A549 (cell line): ENCODE measurements at regions not wholly inside any gene's neighbourhood (a gene's known extent, or its start where the extent isn't known, plus 50 kb on each side); places are given as distances from the start of the nearest gene placed in this dataset.

Experiments
- ATAC-seq, 2 experiments: fragments of 200-7000 bp in 1 of 2; fragments of >200 bp in 1 of 2; cut with Nextera tagmentation in 1 of 2; cut with Tn5 transposase in 1 of 2; 3 replicates each; pipeline versions ENCODE4 v1.8.0 to v1.9.1; 2018 to 2020; ENCODE audit warnings: mild to moderate bottlenecking in 1 of 2, moderate library complexity in 1 of 2
- CTCF ChIA-PET: fragments of 300-600 bp; sonication (Branson Sonifier 250); formaldehyde crosslinking; extraction: SDS; loops from one replicate; lab custom pipeline; 2021; ENCODE audit warnings: antibody characterized with exemption, inconsistent platforms; lab: Yijun Ruan, JAX
- POLR2A ChIA-PET: fragments of 350-600 bp; formaldehyde crosslinking; extraction: SDS; loops from one replicate; lab custom pipeline; 2021; ENCODE audit warnings: antibody characterized with exemption, inconsistent platforms; lab: Yijun Ruan, JAX
- DNase-seq, 2 experiments: peaks; one replicate each; pipeline versions ENCODE4 v3.0.0 to v3.0.0-alpha.2; 2011 to 2016; ENCODE audit warnings: low read depth in 1 of 2, low spot score in 1 of 2
- FAIRE-seq: peaks from 2 replicates; lab custom pipeline; 2011; peaks lifted over from hg19 to GRCh38; lab: Jason Lieb, UNC
- H3K27ac ChIP-seq, 2 experiments: fragments of >200 bp; sonication (Bioruptor Twin); formaldehyde crosslinking; 3 replicates each; pipeline ENCODE4 v1.5.1; 2016 to 2017
- H3K4me1 ChIP-seq: fragments of >200 bp; sonication (Bioruptor Twin); formaldehyde crosslinking; 3 replicates; pipeline ENCODE4 v1.6.1; 2016
- H3K4me2 ChIP-seq: fragments of >200 bp; sonication (Bioruptor Twin); formaldehyde crosslinking; 3 replicates; pipeline ENCODE4 v1.6.1; 2016
- H3K4me3 ChIP-seq: fragments of >200 bp; sonication (Bioruptor Twin); formaldehyde crosslinking; 3 replicates; pipeline ENCODE4 v1.5.1; 2016
- H3K9me3 ChIP-seq: fragments of >200 bp; sonication (Bioruptor Twin); formaldehyde crosslinking; 3 replicates; pipeline ENCODE4 v1.6.1; 2016
- EHF ChIP-seq: fragments of 250-450 bp; sonication (Bioruptor Pico); IDR thresholded peaks from 2 replicates; pipeline ENCODE4 v1.5.0; 2020; ENCODE audit warnings: mild to moderate bottlenecking
- ELK1 ChIP-seq: fragments of 150-350 bp; IDR thresholded peaks from 2 replicates; pipeline ENCODE4 v1.6.1; 2014; ENCODE audit warnings: low read depth, mild to moderate bottlenecking, low read length
- ESRRA ChIP-seq: fragments of 150-350 bp; IDR thresholded peaks from 2 replicates; pipeline ENCODE4 v1.6.1; 2014; ENCODE audit warnings: mild to moderate bottlenecking, low read length, borderline replicate concordance
- FOSB ChIP-seq: fragments of 250-450 bp; sonication (Bioruptor Pico); IDR thresholded peaks from 2 replicates; pipeline ENCODE4 v1.5.0; 2020; ENCODE audit warnings: mild to moderate bottlenecking, moderate library complexity
- FOXS1 ChIP-seq: fragments of 250-450 bp; sonication (Bioruptor Pico); IDR thresholded peaks from 2 replicates; pipeline ENCODE4 v1.5.0; 2020; ENCODE audit warnings: mild to moderate bottlenecking, moderate library complexity
- GATA3 ChIP-seq: IDR thresholded peaks from 2 replicates; pipeline ENCODE4 v1.6.1; 2012; ENCODE audit warnings: borderline replicate concordance
- HEYL ChIP-seq: fragments of 250-450 bp; sonication (Bioruptor Pico); IDR thresholded peaks from 2 replicates; pipeline ENCODE4 v1.8.0; 2021; ENCODE audit warnings: mild to moderate bottlenecking, moderate library complexity
- HMGXB4 ChIP-seq: fragments of 250-450 bp; sonication (Bioruptor Pico); IDR thresholded peaks from 2 replicates; pipeline ENCODE4 v1.5.0; 2021; ENCODE audit warnings: mild to moderate bottlenecking, moderate library complexity, borderline replicate concordance
- HOXB5 ChIP-seq: fragments of 250-450 bp; sonication (Bioruptor Pico); IDR thresholded peaks from 2 replicates; pipeline ENCODE4 v1.5.0; 2020; ENCODE audit warnings: mild to moderate bottlenecking, moderate library complexity
- JUN ChIP-seq, 2 experiments: fragments of >200 bp; sonication (Bioruptor Twin); formaldehyde crosslinking; IDR thresholded peaks; 2 replicates in 1 of 2; 3 replicates in 1 of 2; pipeline ENCODE4 v1.6.1; 2016 to 2017
- MAZ ChIP-seq: fragments of 150-350 bp; IDR thresholded peaks from 2 replicates; pipeline ENCODE4 v1.6.1; 2014; ENCODE audit warnings: antibody characterized with exemption, low read depth, low read length, borderline replicate concordance
- NFE2L2 ChIP-seq: fragments of 150-350 bp; conservative IDR thresholded peaks from 2 replicates; pipeline ENCODE4 v1.6.1; 2014; ENCODE audit warnings: low read length
- NPAS2 ChIP-seq: fragments of 250-450 bp; sonication (Bioruptor Pico); IDR thresholded peaks from 2 replicates; pipeline ENCODE4 v1.8.0; 2022; ENCODE audit warnings: mild to moderate bottlenecking, moderate library complexity, borderline replicate concordance
- NR3C1 ChIP-seq: fragments of >200 bp; sonication (Bioruptor Twin); formaldehyde crosslinking; IDR thresholded peaks from 3 replicates; pipeline ENCODE4 v1.6.1; 2017
- PBX3 ChIP-seq: IDR thresholded peaks from 2 replicates; pipeline ENCODE4 v1.6.1; 2012
- PHF8 ChIP-seq: fragments of 200-600 bp; sonication (generic); IDR thresholded peaks from 2 replicates; pipeline ENCODE4 v1.6.1; 2016; ENCODE audit warnings: low read depth, mild to moderate bottlenecking, antibody characterized with exemption, moderate library complexity, borderline replicate concordance
- POLR2AphosphoS2 ChIP-seq: conservative IDR thresholded peaks from 2 replicates; pipeline ENCODE4 v1.6.1; 2012; ENCODE audit warnings: low read length, improper control_type of control experiment, inconsistent platforms
- RAD21 ChIP-seq, 2 experiments: fragments of >200 bp in 1 of 2; sonication (Bioruptor Twin) in 1 of 2; formaldehyde crosslinking in 1 of 2; IDR thresholded peaks in 1 of 2; conservative IDR thresholded peaks in 1 of 2; 2 replicates in 1 of 2; 3 replicates in 1 of 2; pipeline ENCODE4 v1.6.1; 2012 to 2018; ENCODE audit warnings: inconsistent platforms in 1 of 2
- RARB ChIP-seq: fragments of 250-450 bp; sonication (Bioruptor Pico); IDR thresholded peaks from 2 replicates; pipeline ENCODE4 v1.8.0; 2021; ENCODE audit warnings: mild to moderate bottlenecking, moderate library complexity
- RCOR1 ChIP-seq: fragments of 150-350 bp; IDR thresholded peaks from 2 replicates; pipeline ENCODE4 v1.6.1; 2014; ENCODE audit warnings: antibody characterized with exemption, low read length, low read depth
- RFX5 ChIP-seq: fragments of 450-650 bp; IDR thresholded peaks from 2 replicates; pipeline ENCODE4 v1.7.1; 2014; ENCODE audit warnings: antibody characterized with exemption, mild to moderate bottlenecking, moderate library complexity
- SREBF2 ChIP-seq: fragments of 450-650 bp; IDR thresholded peaks from 2 replicates; pipeline ENCODE4 v1.6.1; 2014; ENCODE audit warnings: mild to moderate bottlenecking, moderate library complexity
- TFCP2L1 ChIP-seq: fragments of 250-450 bp; sonication (Bioruptor Pico); IDR thresholded peaks from 2 replicates; pipeline ENCODE4 v1.5.0; 2021; ENCODE audit warnings: mild to moderate bottlenecking
- TP53 ChIP-seq: fragments of 250-450 bp; sonication (Bioruptor Pico); IDR thresholded peaks from 2 replicates; pipeline ENCODE4 v1.5.0; 2021; ENCODE audit warnings: mild to moderate bottlenecking, moderate library complexity
- ZFP36 ChIP-seq: fragments of 450-650 bp; IDR thresholded peaks from 2 replicates; pipeline ENCODE4 v1.6.1; 2014; ENCODE audit warnings: borderline replicate concordance; ENCODE audit not compliant: partially characterized antibody
- ZSCAN20 ChIP-seq: fragments of 250-450 bp; sonication (Bioruptor Pico); IDR thresholded peaks from 2 replicates; pipeline ENCODE4 v1.8.0; 2022; ENCODE audit warnings: mild to moderate bottlenecking, moderate library complexity
- WGBS: methylation state at CpG from one replicate; pipeline ENCODE4 v1.1.6; 2017; ENCODE audit errors: missing lambda C conversion rate; 5-methylcytosine and 5-hydroxymethylcytosine counted together
- TF ChIP-seq, protein P1 (sequence below): IDR thresholded peaks from 2 replicates; pipeline ENCODE4 v1.6.1; 2012

DNA sequence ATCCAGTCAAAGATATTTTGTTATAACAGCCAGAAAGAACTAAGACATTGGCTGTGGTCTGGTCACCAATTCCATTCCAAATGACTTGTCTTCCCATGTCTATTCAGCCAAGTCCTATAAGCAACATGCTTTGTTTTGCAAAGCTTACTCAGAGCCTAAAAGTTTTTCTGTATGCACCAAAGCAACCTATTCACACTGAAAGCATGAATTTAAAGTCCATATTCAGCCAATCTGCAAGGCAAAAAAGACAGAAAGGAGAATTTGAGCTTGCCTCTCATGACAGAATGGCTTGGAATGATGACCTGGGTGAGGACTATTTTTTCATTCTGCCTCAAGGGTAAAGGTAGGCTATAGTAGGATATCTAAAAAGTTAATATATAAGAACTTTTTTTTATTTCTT is 323.2 kb upstream of the NOCT start (continued):
- TF ChIP-seq EHF, result no peak

- CTCF ChIA-PET, result interaction anchor here (1.1 to 2.7 kb wide), 2 partner anchors 9 to 181 kb away, joined by 5 to 17 read pairs; no protein-coding TSS in a partner anchor
- Histone ChIP-seq H3K4me3 (no peak overlapping the region), H3K4me1 (no peaks in the 10 kb centered on the region), H3K4me2 (no peak overlapping the region), H3K9me3 (no peaks in the 10 kb centered on the region), H3K27ac (no peak overlapping the region)
- WGBS, result 73% methylated on average over 5 of the region's 6 CpGs
- DNase-seq (no peak), FAIRE-seq (no peak), ATAC-seq (no peak)
- POLR2A ChIA-PET, result no interaction called here
- TF ChIP-seq HMGXB4 (CRISPR knock-in tag) (no peak), RARB (CRISPR knock-in tag) (no peak), FOXS1 (CRISPR knock-in tag) (no peak), ZSCAN20 (CRISPR knock-in tag) (no peak), MAZ (no peak), ZFP36 (no peak), POLR2AphosphoS2 (no peak), FOSB (CRISPR knock-in tag) (no peak), NR3C1 (no peak), ESRRA (no peak), TFCP2L1 (CRISPR knock-in tag) (no peak), GATA3 (no peak), HEYL (CRISPR knock-in tag) (no peak), PBX3 (no peak)
Measured at GRCh38 chr4:138689593-138689992, 326.0 kb upstream of the NOCT start.

DNA sequence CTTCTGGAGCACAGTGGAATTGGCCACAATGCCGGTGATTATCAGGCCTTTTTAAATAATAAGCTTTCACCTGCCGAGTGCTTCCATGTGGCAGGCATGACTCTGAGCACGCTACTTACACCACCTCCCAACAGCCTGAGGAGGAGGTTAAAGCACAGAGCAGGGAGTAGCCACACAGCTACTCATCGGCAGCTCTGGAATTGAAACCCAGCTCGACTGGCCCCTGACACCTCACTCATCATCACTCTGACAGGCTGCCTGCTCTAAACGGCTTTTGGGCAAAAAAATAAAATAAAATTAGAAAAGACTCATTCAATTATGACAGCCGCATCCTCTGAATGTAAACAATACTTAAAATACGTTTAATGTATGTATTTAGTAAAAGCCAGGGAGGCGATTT is 326.4 kb upstream of the NOCT start:
- ChIA-PET POLR2A (no interaction called here), CTCF (interaction anchor here (1.1 kb wide), 1 partner anchor 182 kb away, joined by 5 read pairs; no protein-coding TSS in a partner anchor)

GRCh38 chr4:138688408-138689085 is 327.0 kb upstream of the NOCT start:
- CTCF ChIA-PET, result interaction anchor here (0.6 to 1.2 kb wide), 4 partner anchors 10 to 250 kb away, joined by 3 to 5 read pairs (median 4); no protein-coding TSS in a partner anchor
- TF ChIP-seq ELK1 (no peak), NPAS2 (CRISPR knock-in tag) (no peak), EHF (no peak), NFE2L2 (no peak), HEYL (CRISPR knock-in tag) (no peak), JUN (IDR thresholded peaks at IDR 0.05) (no peak), PHF8 (no peak), TFCP2L1 (CRISPR knock-in tag) (no peak), ZSCAN20 (CRISPR knock-in tag) (no peak), RAD21 (conservative IDR thresholded peaks at IDR 0.05 in 1 of 2, IDR thresholded peaks at IDR 0.05 in 1 of 2) (no peak), HOXB5 (no peak), RCOR1 (no peak), TP53 (CRISPR knock-in tag) (no peak), SREBF2 (no peak)
- TF ChIP-seq, protein P1, sequence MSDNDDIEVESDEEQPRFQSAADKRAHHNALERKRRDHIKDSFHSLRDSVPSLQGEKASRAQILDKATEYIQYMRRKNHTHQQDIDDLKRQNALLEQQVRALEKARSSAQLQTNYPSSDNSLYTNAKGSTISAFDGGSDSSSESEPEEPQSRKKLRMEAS, result no peak
- Histone ChIP-seq H3K4me2 (no peak overlapping the region), H3K4me3 (no peak overlapping the region), H3K9me3 (no peaks in the 10 kb centered on the region), H3K27ac (no peak overlapping the region), H3K4me1 (no peaks in the 10 kb centered on the region)
- DNase-seq (no peak), FAIRE-seq (no peak), ATAC-seq (no peak)
- POLR2A ChIA-PET, result no interaction called here
- WGBS, result 65% methylated on average over 12 of the region's 12 CpGs

More for the DNA sequence above, 326.4 kb upstream of the NOCT start:
- WGBS, result 62% methylated on average over 9 of the region's 9 CpGs
- ATAC-seq (no peak), FAIRE-seq (no peak), DNase-seq (no peak)
- Histone ChIP-seq H3K4me3 (no peak overlapping the region), H3K27ac (no peak overlapping the region), H3K4me1 (no peaks in the 10 kb centered on the region), H3K4me2 (no peak overlapping the region), H3K9me3 (no peaks in the 10 kb centered on the region)
- TF ChIP-seq RFX5 (no peak), GATA3 (no peak), NR3C1 (no peak)
